ENCODE measurements at regions not wholly inside any gene's neighbourhood (a gene's known extent, or its start where the extent isn't known, plus 50 kb on each side); places are given as distances from the start of the nearest gene placed in this dataset.
A peak's percentile ranks its signal among the peaks of the same experiment; 100 is the strongest.
"Not testable (repeated sequence)": the region's sequence is repeated elsewhere in the genome, so short reads cannot be mapped to it uniquely, and the experiment has no call there.

DNA sequence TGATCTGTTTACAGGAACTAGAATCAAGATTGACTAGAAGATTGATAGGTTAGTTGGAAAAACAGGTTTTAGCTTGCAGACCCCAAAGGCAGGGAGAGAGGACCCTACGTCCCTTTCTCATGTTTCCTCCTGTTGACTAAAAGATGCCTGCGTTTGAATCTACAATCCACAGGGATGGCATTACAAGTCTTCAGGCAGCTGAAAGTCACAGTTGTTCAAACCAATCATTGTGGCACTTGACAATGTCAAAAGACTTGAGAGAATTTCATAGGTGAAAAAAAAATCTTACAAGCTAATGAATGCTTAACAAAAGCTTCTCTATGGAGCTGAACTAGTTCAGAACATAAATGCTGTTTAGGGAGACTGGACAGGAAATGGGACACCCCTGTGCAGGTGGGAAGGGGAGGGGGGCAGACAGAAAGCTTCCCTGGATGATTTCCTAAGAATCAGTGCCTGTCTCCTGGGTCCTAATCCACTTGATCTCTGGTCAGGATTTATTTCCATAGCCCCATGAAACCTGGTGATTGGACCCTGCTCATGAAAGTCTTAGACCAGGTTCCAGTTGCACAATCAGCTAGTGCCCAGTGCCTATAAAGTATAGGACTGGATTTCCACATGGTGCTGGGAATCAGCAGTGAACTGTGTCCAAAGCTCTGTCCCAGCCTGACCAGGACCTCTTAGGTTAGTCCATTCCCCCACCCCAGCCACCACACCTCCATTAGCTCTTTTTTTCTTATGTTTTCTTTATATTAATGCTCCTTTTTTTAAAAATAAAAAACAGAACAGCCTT is 91.6 kb upstream of the BCAR3 start:
- no peak for DNase-seq

DNA sequence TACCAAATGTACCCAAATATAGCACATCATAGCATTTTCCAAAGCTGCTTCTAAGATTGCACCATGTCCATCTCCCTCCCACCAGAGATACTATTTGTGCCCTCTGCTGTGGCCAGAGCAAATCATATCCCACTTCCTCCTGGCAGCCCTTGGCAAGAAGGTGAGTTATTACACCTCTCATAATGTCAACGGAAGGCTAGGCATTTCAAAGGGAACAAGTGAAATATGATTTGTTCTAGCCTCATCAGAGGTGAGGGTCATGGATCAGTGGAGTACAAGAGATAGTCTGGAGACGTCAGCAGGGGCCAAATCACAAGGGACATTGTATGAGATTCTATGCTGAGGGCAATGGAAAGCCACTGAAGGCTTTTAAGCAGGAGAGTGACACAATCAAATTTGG is 90.2 kb upstream of the BCAR3 start:
- DNase-seq, result no peak

DNA sequence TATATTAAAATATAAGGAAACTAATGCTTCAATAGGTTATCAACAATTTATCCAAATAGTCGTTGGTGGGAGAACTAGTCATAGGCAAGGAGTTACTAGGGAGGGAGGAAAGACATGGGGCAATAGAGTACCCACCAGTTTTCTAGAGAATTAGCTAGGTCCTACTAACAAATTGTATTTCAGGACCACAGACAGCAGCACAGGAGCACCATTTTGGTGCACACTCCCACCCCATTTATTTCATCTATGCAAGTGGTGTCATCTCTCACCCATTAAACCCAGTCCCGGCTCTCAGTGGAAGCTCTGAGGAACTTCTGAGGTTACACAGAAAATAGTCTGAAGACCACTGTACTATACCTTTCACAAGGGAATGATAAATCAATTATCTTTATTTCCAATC is 89.0 kb upstream of the BCAR3 start:
- peak; percentile 32 for DNase-seq

DNA sequence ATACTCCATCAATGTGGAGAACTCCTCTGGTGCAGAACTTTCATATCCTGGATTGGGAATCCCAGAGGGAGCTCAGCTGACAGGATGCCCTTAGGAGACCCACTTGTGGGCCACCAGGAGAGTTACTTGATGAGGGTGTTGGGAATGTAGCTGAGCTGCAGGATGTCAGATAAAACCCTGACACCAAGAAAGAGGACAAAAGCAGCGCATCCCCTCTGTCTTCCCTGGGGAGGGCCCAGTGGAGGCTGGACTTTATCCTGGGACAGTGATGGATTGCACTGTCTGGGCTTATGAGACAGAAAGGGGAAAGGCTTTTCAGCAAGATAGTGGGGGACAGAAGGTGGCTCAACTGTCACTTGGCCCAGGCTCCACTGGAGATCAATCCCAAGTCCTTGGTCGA is 88.1 kb upstream of the BCAR3 start:
- no peak for DNase-seq

DNA sequence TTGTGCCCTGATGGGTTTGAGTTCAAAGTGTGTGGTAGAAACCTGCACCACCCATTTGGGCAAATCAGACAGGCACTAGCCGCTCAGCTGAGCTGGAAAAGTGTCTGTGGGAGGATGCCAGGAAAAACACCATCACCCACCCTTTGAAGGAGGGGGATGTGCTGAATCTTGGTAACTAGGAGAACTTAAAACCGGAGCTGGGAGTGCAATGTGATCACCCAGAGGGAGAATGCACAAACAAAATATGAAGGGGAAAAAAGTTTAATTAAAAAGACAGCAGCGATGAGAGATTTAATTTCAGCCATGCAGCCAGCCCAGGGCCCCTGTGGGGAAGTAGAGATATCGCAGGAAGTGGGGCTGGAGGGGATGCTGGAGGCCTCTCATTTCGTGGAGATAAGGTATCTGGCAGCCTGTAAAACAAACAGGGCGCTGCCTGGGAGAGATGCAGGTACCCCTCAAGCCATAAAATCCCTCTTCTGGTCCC is 86.8 kb upstream of the BCAR3 start:
- DNase-seq, result no peak

DNA sequence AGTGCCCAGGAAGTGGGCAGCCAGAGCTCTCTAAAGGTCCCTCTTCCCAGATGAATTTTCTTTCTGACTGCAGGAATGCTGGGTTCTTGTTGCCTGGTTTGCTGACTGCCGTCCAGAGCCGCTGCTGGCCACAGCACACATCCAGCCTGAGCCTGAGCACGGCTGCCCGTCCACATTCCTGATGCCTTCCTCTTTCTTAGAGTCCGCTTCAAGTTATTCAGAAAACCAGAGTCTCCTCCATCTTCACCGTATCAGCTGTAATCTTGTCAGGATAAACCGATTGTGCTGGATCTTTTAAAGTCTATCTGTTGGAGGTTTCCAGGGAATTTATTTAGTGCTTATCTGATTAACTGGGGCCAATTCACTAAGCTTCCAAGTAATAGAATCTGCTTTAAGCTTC is 84.8 kb upstream of the BCAR3 start:
- DNase-seq, result no peak

DNA sequence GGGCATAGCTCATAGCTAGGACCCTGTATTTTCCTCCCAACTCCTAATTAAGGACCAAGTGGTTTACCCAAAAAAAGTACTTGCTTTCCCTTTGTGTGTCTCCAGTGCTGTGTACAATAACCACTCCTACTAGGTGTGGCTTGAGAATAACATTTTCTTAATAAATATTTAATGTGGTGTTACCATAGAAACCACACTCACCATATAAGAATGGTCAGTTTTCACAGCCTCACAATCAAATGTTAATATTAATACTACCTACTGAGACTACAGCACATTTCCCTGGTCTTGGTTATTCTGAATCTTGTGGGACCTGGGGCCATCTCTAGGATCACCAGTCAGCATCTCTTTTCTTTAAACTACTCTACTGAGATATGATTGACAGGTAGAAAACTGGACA is 83.5 kb upstream of the BCAR3 start:
- no peak for DNase-seq

DNA sequence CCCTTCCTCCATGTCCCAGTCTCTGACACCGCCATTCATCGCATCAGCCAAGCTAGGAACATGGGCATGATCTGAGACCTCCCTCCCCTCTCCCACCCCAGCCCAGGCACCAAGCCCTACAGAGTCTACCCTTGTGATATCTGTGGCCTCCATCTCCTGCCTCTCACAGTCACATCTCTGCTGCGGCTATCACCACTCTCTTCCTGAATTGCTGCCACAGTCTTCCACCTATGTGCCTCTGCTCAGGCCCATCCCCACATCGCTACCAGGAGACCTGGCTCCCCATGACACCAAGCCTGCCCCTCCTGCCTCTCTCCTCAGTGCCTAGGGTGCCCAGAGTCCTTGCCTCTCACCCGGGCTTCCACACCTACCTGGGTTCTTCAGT is 82.7 kb upstream of the BCAR3 start:
- no peak for DNase-seq

DNA sequence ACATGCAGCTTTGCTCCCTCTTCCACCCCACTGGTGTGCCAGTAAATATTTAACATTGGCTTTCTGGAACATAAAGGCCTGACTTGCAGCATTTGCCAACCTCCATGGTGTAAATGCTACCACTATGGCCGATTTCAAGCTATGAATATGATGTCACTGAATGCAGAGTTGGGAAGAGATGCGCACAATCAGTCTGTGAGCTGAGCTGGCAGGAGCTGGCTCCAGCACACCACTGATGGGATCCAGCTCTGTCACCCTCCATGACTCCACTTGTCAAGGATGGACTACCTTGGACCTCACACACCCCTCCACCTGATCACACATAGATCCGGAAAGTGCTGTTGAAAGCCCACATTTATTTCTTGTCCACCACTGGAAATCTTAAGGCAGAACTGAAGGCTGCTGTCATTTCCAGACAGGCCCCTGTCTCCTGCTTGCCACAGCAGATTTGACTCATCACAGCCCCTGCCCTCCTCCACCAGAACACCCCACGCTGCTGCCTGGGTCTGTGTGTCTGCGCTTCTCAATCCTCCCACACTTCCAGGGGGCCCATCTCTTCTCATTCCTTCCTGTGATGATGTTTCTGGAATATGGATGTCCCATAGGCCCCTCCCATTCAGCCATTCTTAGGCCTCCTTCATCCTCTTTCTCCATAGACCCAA is 82.2 kb upstream of the BCAR3 start:
- DNase-seq, result no peak

DNA sequence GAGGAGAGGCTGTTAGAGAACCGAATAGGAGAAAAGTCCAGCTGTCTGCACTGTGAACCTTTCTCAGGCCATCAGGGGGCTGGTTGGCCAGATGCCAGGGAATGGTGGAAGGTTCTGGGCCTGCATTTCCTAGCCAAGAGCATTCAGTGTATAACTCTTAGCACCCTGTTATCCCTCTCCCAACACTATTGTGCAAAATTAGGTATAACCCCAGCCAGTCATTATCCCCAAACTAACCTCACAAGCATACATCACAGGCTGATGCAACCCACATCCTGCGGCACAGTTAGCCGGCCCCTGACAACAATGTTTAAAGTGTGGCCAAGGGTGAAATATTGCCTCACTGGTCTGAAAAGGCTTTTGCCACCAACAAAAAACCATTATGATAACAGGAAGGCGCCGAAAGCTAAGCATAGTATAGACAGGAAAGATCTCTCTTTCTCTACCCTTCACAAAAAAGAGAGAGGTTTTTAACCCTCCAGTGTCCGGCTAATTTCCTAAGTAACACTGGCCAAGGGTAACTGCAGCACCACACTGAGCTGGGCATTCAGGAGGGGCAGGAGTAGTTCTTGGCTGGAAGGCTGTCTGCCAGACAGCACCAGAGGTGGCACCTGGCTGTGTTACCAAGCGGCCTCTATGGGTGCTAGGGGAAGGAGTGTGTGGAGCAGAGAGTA is 77.3 kb upstream of the BCAR3 start:
- DNase-seq, result peak; percentile 81

DNA sequence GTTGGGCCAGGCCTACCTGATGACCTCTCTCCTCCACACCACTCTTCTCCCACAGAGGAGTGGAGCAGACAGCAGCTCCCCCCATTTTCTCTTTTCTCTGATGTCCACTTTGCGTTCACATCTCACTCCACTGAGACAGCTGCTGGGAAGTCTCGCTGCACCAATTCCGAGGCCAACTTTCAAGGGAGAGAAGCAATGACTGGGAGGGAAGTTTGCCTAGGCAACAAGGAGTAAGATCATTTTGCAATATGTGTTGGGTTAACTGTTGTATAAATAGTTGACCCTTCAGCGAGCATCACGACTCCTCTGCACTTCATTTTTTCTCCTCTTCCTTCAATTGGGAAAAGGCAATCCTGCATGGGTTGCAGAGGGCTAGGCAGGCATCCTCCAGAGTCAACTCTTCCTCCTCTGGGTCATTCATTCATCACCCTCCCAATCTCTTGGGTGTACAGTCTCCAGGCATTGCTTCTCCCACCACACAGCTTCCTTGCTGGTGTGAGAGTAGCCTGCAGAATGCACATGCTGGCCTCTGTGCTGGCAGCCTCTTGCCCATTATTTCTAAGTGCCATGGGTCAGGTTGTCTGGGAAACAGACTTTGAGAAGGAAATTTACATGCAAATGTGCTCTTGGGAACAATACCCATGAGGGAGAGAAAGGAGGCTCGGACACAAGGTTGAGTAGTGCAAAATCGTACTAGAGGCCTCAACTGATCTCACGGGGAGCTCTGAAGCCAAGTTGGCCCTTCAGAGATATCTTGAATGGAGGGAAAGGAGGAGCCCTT is 75.8 kb upstream of the BCAR3 start:
- no peak for DNase-seq

DNA sequence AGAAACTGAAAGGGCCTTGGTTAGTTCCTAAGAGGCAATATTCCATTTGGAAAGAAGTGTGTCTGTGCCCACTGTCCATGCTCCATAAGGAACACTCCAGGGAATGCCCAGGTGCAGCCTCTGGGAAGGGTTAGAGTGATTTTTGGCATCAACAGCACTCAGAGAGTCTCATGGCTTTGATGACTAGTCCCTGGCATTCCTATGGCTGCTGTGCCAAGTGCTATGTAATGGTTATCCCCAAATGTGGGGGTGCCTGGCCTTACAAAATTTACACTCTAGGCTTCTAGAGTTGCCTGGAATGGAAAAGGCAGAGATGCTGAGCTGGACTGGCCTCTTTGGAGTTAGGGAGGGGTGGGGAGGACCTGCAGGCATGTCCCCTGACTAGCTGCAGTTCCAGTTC is 75.0 kb upstream of the BCAR3 start:
- no peak for DNase-seq

DNA sequence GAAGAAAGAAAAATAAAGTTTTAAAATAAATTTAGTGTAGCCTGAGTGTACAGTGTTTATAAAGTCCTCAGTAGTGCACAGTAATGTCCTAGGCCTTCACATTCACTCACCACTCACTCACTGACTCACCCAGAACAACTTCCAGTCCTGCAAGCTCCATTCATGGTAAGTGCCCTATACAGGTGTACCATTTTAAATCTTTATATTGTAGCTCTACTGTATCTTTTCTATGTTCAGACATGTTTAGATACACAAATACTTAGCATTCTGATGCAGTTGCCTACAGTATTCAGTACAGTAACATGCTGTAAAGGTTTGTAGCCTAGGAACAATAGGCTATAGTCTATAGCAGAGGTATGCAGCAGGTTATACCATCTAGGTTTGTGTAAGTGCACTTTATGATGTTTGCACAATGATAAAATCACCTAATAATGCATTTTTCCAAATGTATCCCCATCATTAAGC is 73.6 kb upstream of the BCAR3 start:
- DNase-seq, result not testable (repeated sequence)

DNA sequence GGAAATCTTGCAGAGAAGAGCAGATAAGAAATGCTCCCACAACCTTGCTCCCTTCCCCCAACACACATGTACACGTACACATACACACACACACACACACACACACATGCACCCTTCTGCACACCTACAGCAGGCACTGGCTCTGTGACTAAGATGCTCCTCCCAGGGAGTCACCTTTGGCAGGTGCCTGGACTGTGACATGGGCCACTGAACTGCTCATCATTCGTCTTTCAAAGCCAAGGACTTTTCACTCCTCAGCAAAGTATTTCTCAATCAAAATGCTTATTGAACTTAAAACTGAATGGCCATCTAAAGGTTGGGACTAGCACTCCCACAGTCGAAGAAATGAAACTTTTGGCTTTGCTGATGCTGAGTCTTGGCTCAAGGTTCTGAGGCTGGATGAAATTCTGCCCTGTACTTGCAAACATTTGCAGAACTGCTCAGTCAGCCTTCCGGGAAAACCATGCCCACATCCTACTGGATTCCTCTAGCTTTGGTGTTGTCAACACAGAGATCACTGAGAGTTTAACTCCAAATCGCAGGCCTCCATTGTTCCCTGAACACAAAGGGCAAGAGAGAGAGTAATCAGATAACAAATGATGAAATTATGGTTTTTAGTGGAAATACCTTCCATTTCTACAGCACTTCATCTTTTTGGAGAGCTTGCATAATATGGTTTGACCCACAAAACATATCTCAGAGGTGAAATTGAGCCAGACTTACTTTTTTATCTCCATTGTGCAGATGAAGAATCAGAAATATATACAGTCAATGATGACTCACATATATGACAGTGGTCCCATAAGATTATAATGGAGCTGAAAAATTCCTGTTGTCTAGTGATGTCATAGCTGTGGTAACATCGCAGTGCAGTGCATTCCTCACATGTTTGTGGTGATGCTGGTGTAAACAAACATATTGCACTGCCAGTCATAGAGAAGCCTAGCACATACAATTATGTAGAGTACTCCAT is 72.4 kb upstream of the BCAR3 start:
- DNase-seq, result peak; percentile 97

DNA sequence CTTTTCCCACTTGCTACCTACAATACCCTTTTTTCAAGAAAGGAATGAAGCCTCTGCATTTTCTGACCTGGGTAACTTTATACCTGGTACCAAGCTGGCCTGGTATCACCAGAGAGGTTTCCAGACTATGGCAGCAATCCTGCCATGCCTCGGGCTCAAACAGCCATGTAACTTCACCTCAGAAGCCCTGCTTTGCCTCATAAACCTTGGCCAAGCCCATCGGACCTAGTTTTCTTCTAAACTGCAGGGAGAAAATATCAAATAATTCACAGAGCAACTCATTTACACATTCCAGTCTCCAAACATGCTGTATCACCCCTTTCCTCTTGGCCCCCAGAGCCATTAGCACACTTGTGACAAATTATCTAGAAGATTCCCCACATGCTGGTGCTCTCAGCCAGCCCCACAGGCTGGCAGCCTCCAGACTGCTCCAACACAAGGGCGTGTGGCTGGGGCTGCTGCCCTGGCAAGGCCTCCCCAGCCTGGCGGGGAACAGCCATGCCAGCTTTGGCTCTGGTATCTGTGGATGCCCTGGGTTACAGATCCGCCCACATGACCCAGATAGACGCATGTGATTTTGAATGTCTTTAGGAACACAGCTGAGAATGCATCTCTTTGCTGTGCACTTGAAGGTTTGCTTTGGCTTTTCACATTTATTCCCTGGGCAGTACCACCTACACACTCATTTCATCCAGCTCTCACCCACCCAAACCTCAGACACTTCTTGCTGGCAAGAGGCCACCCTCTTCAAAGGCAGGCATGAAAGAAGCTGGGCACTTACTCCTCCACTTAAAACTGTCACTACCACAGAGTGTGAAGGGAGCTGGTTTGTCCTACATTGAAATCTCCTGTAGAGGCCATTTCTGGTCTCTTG is 70.0 kb upstream of the BCAR3 start:
- no peak for DNase-seq

DNA sequence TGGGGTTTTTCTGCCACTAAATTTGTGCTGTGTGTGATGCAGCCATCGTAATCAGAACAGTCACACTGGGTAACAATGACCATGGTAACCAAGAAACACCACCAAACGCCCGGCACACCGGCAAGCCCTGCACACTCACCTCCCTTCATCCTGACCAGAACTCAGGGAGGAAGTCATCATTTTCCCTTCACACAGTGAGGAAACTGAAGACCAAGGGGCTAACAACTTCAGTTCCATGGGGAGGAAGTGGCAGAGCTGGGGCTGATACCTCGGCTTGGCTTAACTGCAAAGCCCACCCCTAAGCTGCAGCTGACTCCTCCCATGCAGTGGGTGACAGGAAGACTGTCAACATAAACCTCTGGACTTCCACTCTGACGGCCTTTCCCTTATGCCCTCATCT is 69.3 kb upstream of the BCAR3 start:
- DNase-seq, result no peak

DNA sequence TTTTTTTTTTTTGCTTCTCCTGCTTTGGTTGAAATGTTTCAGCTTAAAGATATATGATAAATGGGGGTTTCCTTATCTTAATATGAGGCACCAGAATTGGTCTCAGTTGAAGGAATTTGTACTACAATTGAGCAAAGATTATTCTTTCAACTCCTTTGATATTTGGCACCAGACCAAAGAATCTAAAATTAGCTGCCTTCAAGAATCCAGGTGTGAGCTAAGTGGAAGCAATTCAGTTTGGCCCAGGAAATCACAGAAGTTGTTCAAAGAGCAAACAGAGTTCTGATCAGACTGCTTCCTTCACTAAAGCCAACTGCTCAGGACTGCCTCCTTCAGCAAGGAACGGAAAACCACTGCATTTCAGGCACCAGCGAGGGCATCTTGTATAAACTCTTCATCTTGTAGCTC is 68.3 kb upstream of the BCAR3 start:
- DNase-seq, result peak; percentile 12

DNA sequence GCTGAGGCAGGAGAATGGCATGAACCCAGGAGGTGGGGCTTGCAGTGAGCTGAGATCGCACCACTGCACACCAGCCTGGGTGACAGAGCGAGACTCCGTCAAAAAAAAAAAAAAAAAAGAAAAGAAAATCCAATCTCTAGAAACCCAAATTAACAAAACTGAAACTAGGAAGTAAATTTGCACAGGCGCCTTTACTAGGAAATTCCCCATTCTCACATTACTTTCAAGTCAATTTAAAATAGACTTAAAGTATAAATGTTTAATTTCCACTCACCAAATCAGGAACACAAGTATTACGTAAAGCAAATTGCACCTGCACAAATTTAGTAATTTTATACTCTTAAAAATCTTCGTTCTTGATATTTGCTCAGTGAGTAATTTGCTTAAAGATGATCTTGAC is 67.8 kb upstream of the BCAR3 start:
- no peak for DNase-seq

DNA sequence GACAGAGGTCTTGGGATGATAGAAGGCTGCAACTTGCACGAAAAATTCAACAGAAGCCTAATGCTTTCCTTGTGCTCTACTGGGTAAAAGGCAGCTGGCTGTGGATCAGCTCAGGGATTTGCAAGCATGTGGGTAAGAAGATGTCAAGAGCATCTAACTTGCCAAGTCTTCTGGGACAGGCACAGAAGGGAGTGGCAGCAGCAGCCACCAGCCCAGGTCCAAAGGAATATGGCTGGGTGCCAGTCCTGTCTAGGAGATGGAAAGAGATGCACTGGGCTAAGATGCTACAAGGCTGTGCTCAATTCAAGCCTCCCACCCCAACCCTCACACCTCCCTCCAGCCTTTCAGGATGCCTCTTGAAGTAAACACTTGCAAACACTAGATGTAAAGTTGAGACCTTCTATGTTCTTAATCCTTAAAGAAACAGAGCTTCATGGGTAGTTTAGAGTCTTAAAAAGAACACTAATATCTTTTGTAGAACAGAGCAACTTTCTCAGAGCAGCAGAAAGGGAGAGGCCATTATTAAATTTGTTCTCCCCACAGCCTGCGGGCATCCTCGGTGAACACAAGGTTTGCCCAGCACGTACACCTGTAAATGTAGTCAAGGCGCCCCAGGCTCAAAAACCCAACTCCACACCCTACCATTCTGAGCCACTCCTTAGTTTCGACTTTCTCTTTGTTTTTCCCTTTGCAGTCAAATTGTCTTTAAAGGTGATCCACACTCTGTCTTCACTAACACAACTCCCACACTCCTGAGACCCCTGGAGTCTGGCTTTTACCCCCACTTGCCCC is 64.6 kb upstream of the BCAR3 start:
- no peak for DNase-seq

All from fibroblast of upper back skin (primary cell).